NCI-H1436 (cell line): ENCODE measurements at regions not wholly inside any gene's neighbourhood (a gene's known extent, or its start where the extent isn't known, plus 50 kb on each side); places are given as distances from the start of the nearest gene placed in this dataset.

Experiments
- DNase-seq: peaks from one replicate; lab custom pipeline; 2025; lab: John Stamatoyannopoulos, UW

GRCh38 chr6:120083186-120083585, 733.6 kb upstream of the MAN1A1 start:
- no peak for DNase-seq

GRCh38 chr6:120077489-120077888, 727.9 kb upstream of the MAN1A1 start:
- DNase-seq: no peak

GRCh38 chr6:120058410-120058809, 708.8 kb upstream of the MAN1A1 start:
- DNase-seq: no peak

GRCh38 chr6:120056085-120056484, 706.5 kb upstream of the MAN1A1 start:
- DNase-seq: no peak

- DNase-seq: no peak
Observed at GRCh38 chr6:120055071-120055470, 705.5 kb upstream of the MAN1A1 start.

- no peak for DNase-seq
Observed at GRCh38 chr6:120039664-120040063, 690.1 kb upstream of the MAN1A1 start.

- no peak for DNase-seq
Observed at GRCh38 chr6:120031837-120032236, 682.3 kb upstream of the MAN1A1 start.

- no peak for DNase-seq
Observed at GRCh38 chr6:120026791-120027190, 677.2 kb upstream of the MAN1A1 start.

GRCh38 chr6:120010075-120010474, 660.5 kb upstream of the MAN1A1 start:
- no peak for DNase-seq

GRCh38 chr6:120005292-120005976, 655.9 kb upstream of the MAN1A1 start:
- peak; percentile 90 for DNase-seq

GRCh38 chr6:119986934-119987549, 637.5 kb upstream of the MAN1A1 start:
- no peak for DNase-seq

- DNase-seq: no peak
Observed at GRCh38 chr6:119985952-119986736, 636.6 kb upstream of the MAN1A1 start.

- DNase-seq: no peak
Observed at GRCh38 chr6:119980802-119981201, 631.2 kb upstream of the MAN1A1 start.

GRCh38 chr6:119979862-119980261, 630.3 kb upstream of the MAN1A1 start:
- no peak for DNase-seq

GRCh38 chr6:119978274-119978889, 628.8 kb upstream of the MAN1A1 start:
- DNase-seq: no peak

GRCh38 chr6:119974430-119975159, 625.0 kb upstream of the MAN1A1 start:
- no peak for DNase-seq

- DNase-seq: no peak
Observed at GRCh38 chr6:119966484-119966883, 616.9 kb upstream of the MAN1A1 start.

GRCh38 chr6:119965900-119966299, 616.3 kb upstream of the MAN1A1 start:
- DNase-seq: no peak

- no peak for DNase-seq
Observed at GRCh38 chr6:119965008-119965407, 615.4 kb upstream of the MAN1A1 start.

GRCh38 chr6:119962505-119962904, 612.9 kb upstream of the MAN1A1 start:
- DNase-seq: no peak

GRCh38 chr6:119961450-119961849, 611.9 kb upstream of the MAN1A1 start:
- no peak for DNase-seq

GRCh38 chr6:119960456-119960855, 610.9 kb upstream of the MAN1A1 start:
- DNase-seq: no peak
